A204.1 (cell line): ENCODE measurements at regions not wholly inside any gene's neighbourhood (a gene's known extent, or its start where the extent isn't known, plus 50 kb on each side); places are given as distances from the start of the nearest gene placed in this dataset.

Source experiments
- FAIRE-seq: peaks from 2 replicates; lab custom pipeline; 2012; peaks lifted over from hg19 to GRCh38; lab: Jason Lieb, UNC

GRCh38 chr1:69328186-69328585, 239.5 kb upstream of the LRRC7 start:
- no peak for FAIRE-seq

DNA sequence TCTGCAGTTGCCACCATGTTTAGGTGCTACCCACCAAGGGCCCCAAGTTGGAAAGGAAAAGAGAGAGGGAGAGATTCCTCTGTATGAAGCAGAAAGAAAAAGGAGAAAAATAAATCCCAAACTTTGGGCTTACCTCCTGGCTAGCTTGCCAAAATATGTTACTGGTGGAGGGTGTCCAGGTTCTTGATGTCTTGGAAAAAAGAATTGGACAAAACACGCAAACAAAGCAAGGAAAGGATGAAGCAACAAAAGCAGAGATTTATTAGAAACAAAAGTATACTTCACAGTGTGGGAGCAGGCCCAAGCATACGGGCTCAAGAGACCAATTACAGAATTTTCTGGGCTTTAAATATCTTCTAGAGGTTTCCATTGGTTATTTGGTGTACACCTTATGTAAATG, 204.5 kb upstream of the LRRC7 start:
- no peak for FAIRE-seq

GRCh38 chr1:69373520-69373919, 194.2 kb upstream of the LRRC7 start:
- no peak for FAIRE-seq

- no peak for FAIRE-seq
Observed at GRCh38 chr1:69376408-69376807, 191.3 kb upstream of the LRRC7 start.

- FAIRE-seq = no peak
Observed at GRCh38 chr1:69377507-69377906, 190.2 kb upstream of the LRRC7 start.

GRCh38 chr1:69388044-69388443, 179.7 kb upstream of the LRRC7 start:
- FAIRE-seq = no peak

- FAIRE-seq = no peak
Observed at GRCh38 chr1:69400128-69400527, 167.6 kb upstream of the LRRC7 start.

DNA sequence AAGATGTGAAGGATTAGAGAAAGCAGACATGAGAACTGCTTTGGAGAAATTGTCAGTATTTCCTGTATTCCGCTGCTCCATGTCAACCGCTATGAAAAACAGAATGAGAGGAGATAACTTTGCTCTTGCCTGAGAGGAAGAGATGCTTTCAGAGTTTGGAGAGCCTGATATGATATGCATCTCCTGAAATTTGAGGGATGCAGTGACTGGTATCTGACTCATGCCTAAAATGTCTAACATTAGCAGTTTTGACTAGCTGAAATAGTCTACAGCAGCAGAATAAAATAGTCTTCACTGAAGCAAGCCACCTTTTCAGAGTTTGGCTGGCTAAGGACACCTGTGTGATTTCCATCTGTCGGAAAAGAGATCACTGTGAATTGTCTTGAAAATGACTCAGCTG, 165.8 kb upstream of the LRRC7 start:
- FAIRE-seq = no peak

- no peak for FAIRE-seq
Observed at GRCh38 chr1:69403756-69404320, 163.9 kb upstream of the LRRC7 start.

GRCh38 chr1:69404486-69404885, 163.2 kb upstream of the LRRC7 start:
- FAIRE-seq = no peak

GRCh38 chr1:69406244-69406643, 161.5 kb upstream of the LRRC7 start:
- FAIRE-seq = no peak

DNA sequence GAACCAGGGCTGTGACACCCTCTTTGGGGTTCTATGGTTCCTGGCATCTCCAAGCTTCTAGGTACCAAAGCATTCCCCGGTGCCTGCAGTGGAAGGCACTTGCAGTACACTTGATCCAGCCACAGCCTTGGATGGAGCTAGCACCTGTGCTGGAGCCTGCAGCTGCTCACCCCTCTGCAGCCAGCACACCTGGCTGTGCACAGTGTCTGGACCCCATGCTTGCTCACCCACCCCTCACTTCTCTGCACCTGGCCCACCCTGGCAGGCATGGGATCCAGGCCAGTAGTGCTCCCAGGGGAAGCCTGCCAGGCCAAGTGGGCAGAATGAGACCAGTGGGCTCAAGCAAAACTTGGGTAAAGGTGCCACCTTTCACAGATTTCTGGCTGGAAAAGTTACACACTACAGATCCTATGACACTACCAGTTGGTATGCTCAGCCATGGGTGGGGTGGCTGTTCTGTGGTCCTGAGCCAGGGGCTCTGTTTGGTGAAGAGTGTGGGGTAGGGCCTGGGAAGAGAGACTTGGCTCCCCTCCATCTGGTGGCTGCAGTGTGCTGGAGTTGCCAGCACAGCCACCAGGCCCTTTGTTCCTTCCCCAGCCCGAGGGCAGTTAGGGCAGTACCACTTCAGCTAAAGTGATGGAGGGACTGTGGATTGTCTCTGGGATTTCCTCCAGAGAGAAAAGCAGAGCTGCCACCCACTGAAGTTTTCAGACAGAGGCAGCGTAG, 157.8 kb upstream of the LRRC7 start:
- FAIRE-seq = no peak

DNA sequence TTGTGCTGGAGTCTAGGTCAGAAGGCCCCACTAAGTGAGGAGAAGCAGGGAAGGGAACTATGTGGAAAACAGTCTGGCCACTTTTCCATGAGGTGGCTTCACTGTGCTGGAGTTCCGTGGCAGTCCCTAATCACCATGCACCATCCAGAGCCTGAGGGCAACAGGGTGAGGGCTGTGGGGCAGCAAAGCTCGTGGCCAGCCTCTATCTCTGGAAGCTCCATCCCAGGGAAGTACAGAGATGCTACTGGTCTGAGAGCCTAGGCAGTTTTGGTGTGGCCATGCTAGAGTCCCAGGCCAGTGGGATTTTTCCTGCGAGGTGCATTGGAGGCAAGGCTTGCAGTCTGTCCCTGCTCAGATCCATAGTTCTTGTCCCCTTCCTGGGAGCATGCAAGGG, 157.3 kb upstream of the LRRC7 start:
- FAIRE-seq = no peak

GRCh38 chr1:69410893-69411292, 156.8 kb upstream of the LRRC7 start:
- FAIRE-seq = no peak

GRCh38 chr1:69411617-69412016, 156.1 kb upstream of the LRRC7 start:
- FAIRE-seq = no peak

- no peak for FAIRE-seq
Observed at GRCh38 chr1:69413129-69413528, 154.6 kb upstream of the LRRC7 start.

GRCh38 chr1:69414574-69414973, 153.1 kb upstream of the LRRC7 start:
- FAIRE-seq = no peak

GRCh38 chr1:69421286-69421685, 146.4 kb upstream of the LRRC7 start:
- FAIRE-seq = no peak

- FAIRE-seq = no peak
Observed at GRCh38 chr1:69425871-69426270, 141.9 kb upstream of the LRRC7 start.

DNA sequence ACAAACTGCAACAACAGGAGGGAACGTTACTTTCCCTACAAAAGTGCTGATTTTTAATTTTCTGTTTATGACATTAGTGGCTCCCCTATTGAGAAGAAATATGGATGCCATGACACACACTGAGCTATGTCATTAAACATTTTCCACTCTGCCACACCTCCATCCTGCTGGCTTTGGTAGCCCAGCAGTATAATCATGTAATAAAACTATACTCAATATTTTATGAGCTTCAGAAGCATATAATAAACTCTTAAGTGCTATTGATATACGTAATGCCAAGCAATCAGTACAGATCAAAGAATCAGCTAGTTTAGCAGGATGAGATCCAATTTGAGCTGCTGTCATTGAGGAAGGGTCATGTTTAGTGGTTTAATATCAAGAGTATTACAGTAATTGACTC, 141.3 kb upstream of the LRRC7 start:
- no peak for FAIRE-seq

GRCh38 chr1:69433073-69433472, 134.6 kb upstream of the LRRC7 start:
- no peak for FAIRE-seq

- no peak for FAIRE-seq
Observed at GRCh38 chr1:69436151-69436550, 131.6 kb upstream of the LRRC7 start.

- FAIRE-seq = no peak
Observed at GRCh38 chr1:69438056-69438795, 129.5 kb upstream of the LRRC7 start.

DNA sequence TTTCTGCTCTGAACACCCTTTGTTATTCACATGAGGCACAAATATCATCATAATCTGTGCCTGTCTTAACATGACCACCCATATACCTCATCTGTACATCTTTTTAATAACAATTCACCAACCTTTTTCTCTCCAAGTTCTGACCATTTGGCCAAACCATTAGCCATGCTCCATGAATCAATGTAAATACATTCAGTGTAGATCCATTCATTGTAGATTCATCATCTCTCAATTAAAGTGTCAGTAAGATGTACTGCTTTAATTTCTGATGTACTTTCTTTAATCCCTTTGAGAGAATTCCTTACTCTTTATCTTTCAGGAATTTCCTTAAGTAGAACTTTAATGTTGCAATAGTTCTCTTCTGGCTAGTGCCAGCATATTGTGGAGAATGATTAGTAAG, 126.2 kb upstream of the LRRC7 start:
- no peak for FAIRE-seq
